Motor neuron (in vitro differentiated cells): ENCODE measurements at regions not wholly inside any gene's neighbourhood (a gene's known extent, or its start where the extent isn't known, plus 50 kb on each side); places are given as distances from the start of the nearest gene placed in this dataset.
A peak's percentile ranks its signal among the peaks of the same experiment; 100 is the strongest.
"Not testable (repeated sequence)": the region's sequence is repeated elsewhere in the genome, so short reads cannot be mapped to it uniquely, and the experiment has no call there.

Experiments used
- ATAC-seq, 8 experiments: fragments of 200-7000 bp; cut with Tn5 transposase; replicated peaks in 6 of 8; 2 replicates each; pipeline ENCODE4 v1.8.0; 2021; ENCODE audit warnings: mild to moderate bottlenecking in 8 of 8, moderate library complexity in 8 of 8
- H3K27ac ChIP-seq, 2 donors: fragments of 250-450 bp; sonication (Bioruptor Pico); 2 replicates each; pipeline ENCODE4 v1.9.0; 2021; ENCODE audit warnings: antibody characterized with exemption in 2 of 2, mild to moderate bottlenecking in 2 of 2, moderate library complexity in 1 of 2
- H3K4me1 ChIP-seq, 2 donors: fragments of 250-450 bp; sonication (Bioruptor Pico); replicated peaks in 1 of 2; 2 replicates each; pipeline ENCODE4 v1.6.1; 2021; ENCODE audit warnings: antibody characterized with exemption in 2 of 2, mild to moderate bottlenecking in 2 of 2, moderate library complexity in 1 of 2
- H3K4me3 ChIP-seq, 5 donors: fragments of 250-450 bp; sonication (Bioruptor Pico); 2 replicates each; pipeline ENCODE4 v1.9.0; 2021; ENCODE audit warnings: antibody characterized with exemption in 5 of 5, mild to moderate bottlenecking in 5 of 5, moderate library complexity in 4 of 5
- whole genome bisulfite sequencing, 10 experiments: fragments of 450-650 bp; shearing (Covaris generic); methylation state at CpG; one replicate each; pipeline ENCODE4 v1.0.0; 2022; 5-methylcytosine and 5-hydroxymethylcytosine counted together
- in situ Hi-C, 9 experiments: fragments of 400-800 bp; cut with MboI; loops; one replicate each; pipeline ENCODE4 v1.15.0; 2021; ENCODE audit warnings: low sequenced_read_pairs in 9 of 9, low pct_unique_long_range_greater_than_20kb in 2 of 9; ENCODE audit not compliant: unreplicated experiment in 9 of 9

- Histone ChIP-seq H3K27ac (no peak overlapping the region), H3K4me1 (no peaks in the 10 kb centered on the region), H3K4me3 (no peak overlapping the region)
- ATAC-seq, result peak in 3 of 8 experiments; percentile 57 to 95 (median 95)
- 8 to 55% methylated on average over 3 to 4 of the region's 4 CpGs; no CpG with 5 or more reads in 8 of the 10 experiments for WGBS, 10 experiments
- in situ Hi-C loops, result no loop called here
Measured at GRCh38 chrX:22800360-22800759, 199.4 kb upstream of the DDX53 start.

GRCh38 chrX:22800806-22801205, 199.0 kb upstream of the DDX53 start:
- 0 to 80% (median 36%) methylated on average over 1 of the region's 1 CpG; no CpG with 5 or more reads in 7 of the 10 experiments for WGBS, 10 experiments
- peak in 3 of 8 experiments; percentile 61 to 88 (median 86) for ATAC-seq
- Histone ChIP-seq H3K4me3 (no peak overlapping the region), H3K27ac (no peak overlapping the region), H3K4me1 (no peaks in the 10 kb centered on the region)
- in situ Hi-C loops, result no loop called here

GRCh38 chrX:22803353-22803752, 196.4 kb upstream of the DDX53 start:
- 13 to 100% (median 86%) methylated on average over 1 of the region's 1 CpG; no CpG with 5 or more reads in 5 of the 10 experiments for WGBS, 10 experiments
- no peaks in the 10 kb centered on the region for H3K4me1 ChIP-seq
- no peak for ATAC-seq
- H3K4me3 ChIP-seq, result no peak overlapping the region
- in situ Hi-C loops, result no loop called here
- no peak overlapping the region for H3K27ac ChIP-seq

GRCh38 chrX:22810876-22811275, 188.9 kb upstream of the DDX53 start:
- no peak overlapping the region for H3K27ac ChIP-seq
- 0 to 53% (median 8%) methylated on average over 1 to 2 of the region's 2 CpGs; no CpG with 5 or more reads in 6 of the 10 experiments for WGBS, 10 experiments
- no peaks in the 10 kb centered on the region for H3K4me1 ChIP-seq
- in situ Hi-C loops, result no loop called here
- ATAC-seq, result peak in 3 of 8 experiments; percentile 77 to 99 (median 85)
- H3K4me3 ChIP-seq, result no peak overlapping the region

GRCh38 chrX:22818061-22818460, 181.7 kb upstream of the DDX53 start:
- Histone ChIP-seq H3K4me3 (no peak overlapping the region), H3K4me1 (no peaks in the 10 kb centered on the region), H3K27ac (no peak overlapping the region)
- ATAC-seq, result no peak
- in situ Hi-C loops, result no loop called here

GRCh38 chrX:22855693-22856092, 144.1 kb upstream of the DDX53 start:
- no peaks in the 10 kb centered on the region for H3K4me1 ChIP-seq
- H3K4me3 ChIP-seq, result no peak overlapping the region
- ATAC-seq, result no peak
- no peak overlapping the region for H3K27ac ChIP-seq
- in situ Hi-C loops, result no loop called here

GRCh38 chrX:22859642-22860041, 140.1 kb upstream of the DDX53 start:
- in situ Hi-C loops, result no loop called here
- peak in 3 of 8 experiments; percentile 76 to 87 (median 78) for ATAC-seq
- Histone ChIP-seq H3K4me3 (no peak overlapping the region), H3K27ac (no peak overlapping the region), H3K4me1 (no peaks in the 10 kb centered on the region)

GRCh38 chrX:22866801-22867200, 133.0 kb upstream of the DDX53 start:
- H3K4me3 ChIP-seq, H3K27ac ChIP-seq, ATAC-seq, H3K4me1 ChIP-seq, in situ Hi-C loops: not testable (repeated sequence)
- WGBS, 10 experiments, result 0 to 38% methylated on average over 1 to 2 of the region's 5 CpGs; no CpG with 5 or more reads in 8 of the 10 experiments

GRCh38 chrX:22882543-22882942, 117.2 kb upstream of the DDX53 start:
- Histone ChIP-seq H3K4me1 (peaks cover 0 to 5% of the 10 kb centered on the region in 2 donors), H3K27ac (no peak overlapping the region), H3K4me3 (no peak overlapping the region)
- WGBS, 10 experiments, result 0 to 71% (median 33%) methylated on average over 1 to 2 of the region's 2 CpGs; no CpG with 5 or more reads in 6 of the 10 experiments
- in situ Hi-C loops, result no loop called here
- no peak for ATAC-seq

- in situ Hi-C loops, result no loop called here
Measured at GRCh38 chrX:22889819-22890218, 109.9 kb upstream of the DDX53 start.

GRCh38 chrX:22912616-22913015, 87.1 kb upstream of the DDX53 start:
- Histone ChIP-seq H3K4me3 (no peak overlapping the region), H3K27ac (no peak overlapping the region), H3K4me1 (no peaks in the 10 kb centered on the region)
- no peak for ATAC-seq
- 8 to 87% (median 61%) methylated on average over 1 to 3 of the region's 3 CpGs; no CpG with 5 or more reads in 4 of the 10 experiments for WGBS, 10 experiments
- in situ Hi-C loops, result no loop called here

More at GRCh38 chrX:22889819-22890218, 109.9 kb upstream of the DDX53 start:
- no peak overlapping the region for H3K27ac ChIP-seq
- peaks cover 0 to 9% of the 10 kb centered on the region in 2 donors for H3K4me1 ChIP-seq
- WGBS, 10 experiments, result 6 to 67% (median 11%) methylated on average over 3 of the region's 3 CpGs; no CpG with 5 or more reads in 7 of the 10 experiments
- no peak overlapping the region for H3K4me3 ChIP-seq
- no peak for ATAC-seq

GRCh38 chrX:22922961-22923360, 76.8 kb upstream of the DDX53 start:
- H3K4me3 ChIP-seq, result no peak overlapping the region
- WGBS, 10 experiments, result 41 to 87% (median 66%) methylated on average over 1 to 4 of the region's 5 CpGs; no CpG with 5 or more reads in 4 of the 10 experiments
- ATAC-seq, result no peak
- in situ Hi-C loops, result no loop called here
- no peaks in the 10 kb centered on the region for H3K4me1 ChIP-seq
- H3K27ac ChIP-seq, result no peak overlapping the region

GRCh38 chrX:22934640-22935039, 65.1 kb upstream of the DDX53 start:
- 35 to 100% (median 83%) methylated on average over 1 to 2 of the region's 2 CpGs; no CpG with 5 or more reads in 1 of the 10 experiments for WGBS, 10 experiments
- in situ Hi-C loops, result no loop called here
- ATAC-seq, result no peak

GRCh38 chrX:22944945-22945344, 54.8 kb upstream of the DDX53 start:
- Histone ChIP-seq H3K4me1 (no peaks in the 10 kb centered on the region), H3K4me3 (no peak overlapping the region), H3K27ac (no peak overlapping the region)
- ATAC-seq, result no peak
- WGBS, 10 experiments, result 20 to 100% (median 100%) methylated on average over 1 of the region's 1 CpG; no CpG with 5 or more reads in 2 of the 10 experiments
- in situ Hi-C loops, result no loop called here

More at GRCh38 chrX:22934640-22935039, 65.1 kb upstream of the DDX53 start:
- no peaks in the 10 kb centered on the region for H3K4me1 ChIP-seq
- no peak overlapping the region for H3K27ac ChIP-seq
- H3K4me3 ChIP-seq, result no peak overlapping the region
